ENCODE measurements at regions not wholly inside any gene's neighbourhood (a gene's known extent, or its start where the extent isn't known, plus 50 kb on each side); places are given as distances from the start of the nearest gene placed in this dataset.

GRCh38 chr10:130887170-130887569, 424.4 kb downstream of the TCERG1L start:
- in situ Hi-C loops (cut with MboI; ENCODE audit: low pct_ligation_motif_present in 1 of 4, low pct_unique_long_range_greater_than_20kb in 1 of 4, low sequenced_read_pairs in 3 of 4) (no loop called here), intact Hi-C loops (cut with DNase I; ENCODE audit: low total_unique reads) (no loop called here)
- TF ChIP-seq POLR2AphosphoS5 (IDR thresholded peaks at IDR 0.05): no peak
- no peak for TF ChIP-seq EP300 (IDR thresholded peaks at IDR 0.05; ENCODE audit: low read depth)
- TF ChIP-seq CTCF (IDR thresholded peaks at IDR 0.05): no peak
- no peak for TF ChIP-seq POLR2A (IDR thresholded peaks at IDR 0.05)
- 46% methylated on average over 7 of the region's 7 CpGs; no CpG with 5 or more reads in 1 of the 2 donors for WGBS, 2 donors (ENCODE audit: low coverage in 1 of 2)
- H3K4me1 ChIP-seq: no peaks in the 10 kb centered on the region
- H3K9me3 ChIP-seq: no peaks in the 10 kb centered on the region
- H3K4me3 ChIP-seq: no peak overlapping the region
- no peaks in the 10 kb centered on the region for H3K36me3 ChIP-seq
- H3K27me3 ChIP-seq: no peaks in the 10 kb centered on the region
- DNase-seq: no peak
- H3K27ac ChIP-seq: no peak overlapping the region

- H3K9me3 ChIP-seq: no peaks in the 10 kb centered on the region
- intact Hi-C loops (cut with DNase I; ENCODE audit: low total_unique reads): no loop called here
- in situ Hi-C loops (cut with MboI; ENCODE audit: low pct_ligation_motif_present in 1 of 4, low pct_unique_long_range_greater_than_20kb in 1 of 4, low sequenced_read_pairs in 3 of 4): no loop called here
- H3K4me1 ChIP-seq: no peaks in the 10 kb centered on the region
- WGBS, 2 donors (ENCODE audit: low coverage in 1 of 2): 81 to 87% methylated on average over 2 of the region's 2 CpGs
- no peak for DNase-seq
- no peak overlapping the region for H3K4me3 ChIP-seq
- H3K27ac ChIP-seq: no peak overlapping the region
- H3K36me3 ChIP-seq: no peaks in the 10 kb centered on the region
- no peaks in the 10 kb centered on the region for H3K27me3 ChIP-seq
- TF ChIP-seq EP300 (IDR thresholded peaks at IDR 0.05; ENCODE audit: low read depth) (no peak), POLR2AphosphoS5 (IDR thresholded peaks at IDR 0.05) (no peak), CTCF (IDR thresholded peaks at IDR 0.05) (no peak), POLR2A (IDR thresholded peaks at IDR 0.05) (no peak)
Observed at GRCh38 chr10:130888493-130888892, 423.0 kb downstream of the TCERG1L start.

GRCh38 chr10:130889240-130889639, 422.3 kb downstream of the TCERG1L start:
- Histone ChIP-seq H3K4me3 (no peak overlapping the region), H3K36me3 (no peaks in the 10 kb centered on the region), H3K4me1 (no peaks in the 10 kb centered on the region), H3K9me3 (no peaks in the 10 kb centered on the region), H3K27me3 (no peaks in the 10 kb centered on the region), H3K27ac (no peak overlapping the region)
- intact Hi-C loops (cut with DNase I; ENCODE audit: low total_unique reads): no loop called here
- 74% methylated on average over 8 of the region's 8 CpGs; no CpG with 5 or more reads in 1 of the 2 donors for WGBS, 2 donors (ENCODE audit: low coverage in 1 of 2)
- in situ Hi-C loops (cut with MboI; ENCODE audit: low pct_ligation_motif_present in 1 of 4, low pct_unique_long_range_greater_than_20kb in 1 of 4, low sequenced_read_pairs in 3 of 4): no loop called here
- DNase-seq: no peak
- no peak for TF ChIP-seq POLR2AphosphoS5 (IDR thresholded peaks at IDR 0.05)
- TF ChIP-seq POLR2A (IDR thresholded peaks at IDR 0.05): no peak
- TF ChIP-seq CTCF (IDR thresholded peaks at IDR 0.05): no peak
- TF ChIP-seq EP300 (IDR thresholded peaks at IDR 0.05; ENCODE audit: low read depth): no peak

DNA sequence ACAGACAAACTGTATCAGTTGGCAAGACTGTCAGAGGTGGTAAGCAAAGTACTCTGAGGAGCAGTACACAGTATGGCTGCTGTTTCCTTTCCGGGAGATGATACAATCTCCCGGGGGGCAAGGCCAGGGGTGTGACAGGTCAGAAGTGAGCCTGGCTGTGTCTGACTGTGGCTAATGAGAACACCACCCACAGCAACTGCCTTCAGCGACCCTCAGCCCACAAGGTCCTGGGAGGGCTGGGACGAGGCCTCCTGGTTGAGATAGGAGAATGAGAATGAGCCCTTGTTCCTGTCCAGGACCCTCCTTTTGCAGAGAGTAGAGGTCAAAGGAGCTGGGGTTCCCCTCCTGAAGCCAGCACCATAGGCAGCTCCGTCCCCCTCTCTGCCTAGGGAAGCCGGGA, 421.7 kb downstream of the TCERG1L start:
- TF ChIP-seq EP300 (IDR thresholded peaks at IDR 0.05; ENCODE audit: low read depth) (no peak), POLR2A (IDR thresholded peaks at IDR 0.05) (no peak), CTCF (IDR thresholded peaks at IDR 0.05) (no peak), POLR2AphosphoS5 (IDR thresholded peaks at IDR 0.05) (no peak)
- intact Hi-C loops (cut with DNase I; ENCODE audit: low total_unique reads): no loop called here

More for the DNA sequence above, 421.7 kb downstream of the TCERG1L start:
- no peaks in the 10 kb centered on the region for H3K36me3 ChIP-seq
- 56 to 86% methylated on average over 3 to 4 of the region's 6 CpGs for WGBS, 2 donors (ENCODE audit: low coverage in 1 of 2)
- in situ Hi-C loops (cut with MboI; ENCODE audit: low pct_ligation_motif_present in 1 of 4, low pct_unique_long_range_greater_than_20kb in 1 of 4, low sequenced_read_pairs in 3 of 4): no loop called here
- H3K4me3 ChIP-seq: no peak overlapping the region
- H3K27ac ChIP-seq: no peak overlapping the region
- no peaks in the 10 kb centered on the region for H3K27me3 ChIP-seq
- DNase-seq: no peak
- H3K4me1 ChIP-seq: no peaks in the 10 kb centered on the region
- no peaks in the 10 kb centered on the region for H3K9me3 ChIP-seq
